ENCODE measurements at regions not wholly inside any gene's neighbourhood (a gene's known extent, or its start where the extent isn't known, plus 50 kb on each side); places are given as distances from the start of the nearest gene placed in this dataset.

GRCh38 chr16:13816701-13817100 is 103.3 kb upstream of the ERCC4 start:
- TF ChIP-seq CTCF (IDR thresholded peaks at IDR 0.05; ENCODE audit: low read length) (no peak), EZH2 (IDR thresholded peaks at IDR 0.05; ENCODE audit: borderline replicate concordance, low read length) (no peak)
